Esophagus muscularis mucosa (tissue), 4 donors: ENCODE measurements at regions not wholly inside any gene's neighbourhood (a gene's known extent, or its start where the extent isn't known, plus 50 kb on each side); places are given as distances from the start of the nearest gene placed in this dataset.

Source experiments
- DNase-seq: peaks from one replicate; pipeline ENCODE4 v3.0.0-alpha.2; 2017; ENCODE audit errors: extremely low spot score
- H3K27ac ChIP-seq, 4 donors: fragments of 200-600 bp; sonication (generic); replicated peaks in 1 of 4; 1 replicate in 3 of 4; 2 replicates in 1 of 4; pipeline ENCODE4 v1.5.1; 2016 to 2019; ENCODE audit warnings: mild to moderate bottlenecking in 1 of 4
- H3K27me3 ChIP-seq, 4 donors: fragments of 200-600 bp; sonication (generic); one replicate each; pipeline versions ENCODE4 v1.5.1 to v1.6.0; 2016 to 2019
- H3K36me3 ChIP-seq, 4 donors: fragments of 200-600 bp; sonication (generic); one replicate each; pipeline ENCODE4 v1.5.1; 2016 to 2019
- H3K4me1 ChIP-seq, 4 donors: fragments of 200-600 bp; sonication (generic); one replicate each; pipeline ENCODE4 v1.5.1; 2016 to 2019
- H3K4me3 ChIP-seq, 4 donors: fragments of 200-600 bp; sonication (generic); 1 replicate in 2 of 4; 2 replicates in 2 of 4; pipeline ENCODE4 v1.5.1; 2016 to 2019; ENCODE audit warnings: mild to moderate bottlenecking in 4 of 4, moderate library complexity in 1 of 4
- H3K9me3 ChIP-seq, 4 donors: fragments of 200-600 bp; sonication (generic); 1 replicate in 3 of 4; 2 replicates in 1 of 4; pipeline ENCODE4 v1.5.1; 2016 to 2019
- CTCF ChIP-seq, 3 experiments: fragments of 200-600 bp in 2 of 3; fragments of 450-650 bp in 1 of 3; sonication (generic) in 2 of 3; IDR thresholded peaks; one replicate each; pipeline ENCODE4 v1.5.1; 2017 to 2019; ENCODE audit warnings: antibody characterized with exemption in 3 of 3, mild to moderate bottlenecking in 2 of 3, moderate library complexity in 1 of 3
- EP300 ChIP-seq: sonication (generic); formaldehyde crosslinking; IDR thresholded peaks from one replicate; pipeline ENCODE4 v1.6.1; 2017; ENCODE audit warnings: antibody characterized with exemption
- POLR2A ChIP-seq: fragments of 450-650 bp; IDR thresholded peaks from one replicate; pipeline ENCODE4 v1.6.1; 2017; ENCODE audit warnings: antibody characterized with exemption, moderate library complexity, mild to moderate bottlenecking, low read depth
- POLR2AphosphoS5 ChIP-seq, 2 donors: sonication (generic); formaldehyde crosslinking; IDR thresholded peaks; one replicate each; pipeline ENCODE4 v1.6.1; 2017; ENCODE audit warnings: antibody characterized with exemption in 2 of 2
- WGBS: methylation state at CpG from one replicate; pipeline ENCODE4 v1.1.5; 2018; 5-methylcytosine and 5-hydroxymethylcytosine counted together
- intact Hi-C: fragments of 100-400 bp; cut with DNase I; formaldehyde crosslinking; loops from one replicate; pipeline ENCODE4 v1.15.1; 2023

- Histone ChIP-seq H3K4me3 (no peak overlapping the region), H3K9me3 (no peaks in the 10 kb centered on the region), H3K36me3 (no peaks in the 10 kb centered on the region), H3K27me3 (no peaks in the 10 kb centered on the region), H3K27ac (no peak overlapping the region), H3K4me1 (no peaks in the 10 kb centered on the region)
- no peak for DNase-seq
- no peak for TF ChIP-seq CTCF (IDR thresholded peaks at IDR 0.05)
- WGBS, result 54% methylated on average over 4 of the region's 4 CpGs
- intact Hi-C loops, result no loop called here
Observed at GRCh38 chr3:156014489-156014888, 105.9 kb upstream of the KCNAB1 start.

GRCh38 chr3:156016902-156017301 is 103.5 kb upstream of the KCNAB1 start:
- TF ChIP-seq EP300, result no peak
- no peak for TF ChIP-seq POLR2A
- TF ChIP-seq CTCF (IDR thresholded peaks at IDR 0.05), result no peak
- TF ChIP-seq POLR2AphosphoS5 (IDR thresholded peaks at IDR 0.05), result no peak
- intact Hi-C loops, result no loop called here
- no peak overlapping the region for H3K27ac ChIP-seq
- no peaks in the 10 kb centered on the region for H3K9me3 ChIP-seq
- no peaks in the 10 kb centered on the region for H3K36me3 ChIP-seq
- H3K27me3 ChIP-seq, result no peaks in the 10 kb centered on the region
- no peak for DNase-seq
- 80% methylated on average over 4 of the region's 4 CpGs for WGBS
- H3K4me3 ChIP-seq, result no peak overlapping the region
- no peaks in the 10 kb centered on the region for H3K4me1 ChIP-seq

- intact Hi-C loops, result no loop called here
- Histone ChIP-seq H3K4me1 (no peaks in the 10 kb centered on the region), H3K4me3 (no peak overlapping the region), H3K9me3 (no peaks in the 10 kb centered on the region), H3K27ac (no peak overlapping the region), H3K36me3 (no peaks in the 10 kb centered on the region), H3K27me3 (no peaks in the 10 kb centered on the region)
- DNase-seq, result no peak
- TF ChIP-seq EP300 (no peak), POLR2A (no peak), CTCF (IDR thresholded peaks at IDR 0.05) (no peak), POLR2AphosphoS5 (IDR thresholded peaks at IDR 0.05) (no peak)
Observed at GRCh38 chr3:156017352-156018030, 102.9 kb upstream of the KCNAB1 start.

- no peak for TF ChIP-seq EP300
- TF ChIP-seq CTCF (IDR thresholded peaks at IDR 0.05), result no peak
- TF ChIP-seq POLR2A, result no peak
- no peaks in the 10 kb centered on the region for H3K4me1 ChIP-seq
- no peak overlapping the region for H3K27ac ChIP-seq
- WGBS, result 30% methylated on average over 6 of the region's 6 CpGs
- H3K27me3 ChIP-seq, result no peaks in the 10 kb centered on the region
- no peaks in the 10 kb centered on the region for H3K36me3 ChIP-seq
- no peaks in the 10 kb centered on the region for H3K9me3 ChIP-seq
- H3K4me3 ChIP-seq, result peak overlapping the region in 2 of 4 donors; percentile 14 to 35
- no peak for DNase-seq
- intact Hi-C loops, result no loop called here
Observed at GRCh38 chr3:156024904-156025533, 95.4 kb upstream of the KCNAB1 start.

GRCh38 chr3:156029208-156029607 is 91.2 kb upstream of the KCNAB1 start:
- no peaks in the 10 kb centered on the region for H3K36me3 ChIP-seq
- 79% methylated on average over 4 of the region's 4 CpGs for WGBS

More at GRCh38 chr3:156029208-156029607, 91.2 kb upstream of the KCNAB1 start:
- no peak for TF ChIP-seq POLR2AphosphoS5 (IDR thresholded peaks at IDR 0.05)
- H3K9me3 ChIP-seq, result no peaks in the 10 kb centered on the region
- H3K4me3 ChIP-seq, result no peak overlapping the region
- H3K27ac ChIP-seq, result no peak overlapping the region
- intact Hi-C loops, result no loop called here
- no peaks in the 10 kb centered on the region for H3K27me3 ChIP-seq
- H3K4me1 ChIP-seq, result no peaks in the 10 kb centered on the region
- no peak for DNase-seq
